ENCODE measurements at regions not wholly inside any gene's neighbourhood (a gene's known extent, or its start where the extent isn't known, plus 50 kb on each side); places are given as distances from the start of the nearest gene placed in this dataset.

- Histone ChIP-seq H3K4me2 (ENCODE audit: insufficient read depth, insufficient read length, low read length) (no peak overlapping the region), H3K18ac (ENCODE audit: insufficient read length, low read depth, low read length) (no peak overlapping the region), H2BK120ac (ENCODE audit: low read depth, low read length, poor library complexity, severe bottlenecking) (no peak overlapping the region), H3K27ac (ENCODE audit: insufficient read length, low read depth, low read length) (no peak overlapping the region), H2AK5ac (ENCODE audit: insufficient read length, low read length) (no peak overlapping the region), H3K4ac (ENCODE audit: low read depth, low read length) (no peak overlapping the region), H4K91ac (ENCODE audit: insufficient read length, low read depth, low read length) (no peak overlapping the region), H3K79me2 (ENCODE audit: insufficient read depth, low read length) (no peaks in the 10 kb centered on the region), H3K23ac (ENCODE audit: insufficient read length, low read depth, low read length) (no peak overlapping the region), H2BK12ac (ENCODE audit: insufficient read length, low read depth, low read length) (no peak overlapping the region), H3K23me2 (ENCODE audit: insufficient read length, low read depth, low read length, poor library complexity, severe bottlenecking) (no peaks in the 10 kb centered on the region), H2BK5ac (ENCODE audit: insufficient read length, low read length) (no peak overlapping the region), H3T11ph (ENCODE audit: low read length) (no peak overlapping the region), H4K8ac (replicated peaks; ENCODE audit: insufficient read length, low read depth, low read length) (no peak overlapping the region), H4K5ac (ENCODE audit: insufficient read length, low read depth, low read length) (no peak overlapping the region), H3K9me3 (ENCODE audit: control insufficient read depth, low read depth, low read length) (no peaks in the 10 kb centered on the region), H3K4me1 (ENCODE audit: insufficient read depth, low read length) (no peaks in the 10 kb centered on the region), H2BK15ac (ENCODE audit: low read depth, low read length) (no peak overlapping the region), H2BK20ac (ENCODE audit: low read depth, low read length, poor library complexity, severe bottlenecking) (no peak overlapping the region), H3K56ac (ENCODE audit: insufficient read length, low read depth, low read length) (no peak overlapping the region), H3K14ac (ENCODE audit: insufficient read depth, low read length) (no peak overlapping the region), H3K9ac (ENCODE audit: extremely low read depth, insufficient read length, low read length) (no peak overlapping the region), H3K79me1 (ENCODE audit: insufficient read depth, low read depth, low read length, poor library complexity, severe bottlenecking) (no peaks in the 10 kb centered on the region), H2AFZ (ENCODE audit: low read length) (no peak overlapping the region), H3K27me3 (ENCODE audit: insufficient read depth, low read length) (peaks cover 15% of the 10 kb centered on the region), H4K20me1 (ENCODE audit: control insufficient read depth, insufficient read depth, insufficient read length) (no peaks in the 10 kb centered on the region)
- peaks cover 0 to 8% (median 2%) of the 10 kb centered on the region in 3 experiments; a peak in 2 of 7 replicates for H3K36me3 Mint-ChIP-seq (ENCODE audit: insufficient read depth in 1 of 3, low read depth in 3 of 3)
- H3K4me3 Mint-ChIP-seq: no peak overlapping the region
- H3K9me3 Mint-ChIP-seq: peaks cover 27 to 36% of the 10 kb centered on the region in 2 experiments
- H3K27ac Mint-ChIP-seq: no peak overlapping the region
- WGBS (ENCODE audit: extremely low coverage, insufficient read length, low lambda C conversion rate): no CpG with 5 or more reads among the region's 2 CpGs
- TF ChIP-seq, protein P1, sequence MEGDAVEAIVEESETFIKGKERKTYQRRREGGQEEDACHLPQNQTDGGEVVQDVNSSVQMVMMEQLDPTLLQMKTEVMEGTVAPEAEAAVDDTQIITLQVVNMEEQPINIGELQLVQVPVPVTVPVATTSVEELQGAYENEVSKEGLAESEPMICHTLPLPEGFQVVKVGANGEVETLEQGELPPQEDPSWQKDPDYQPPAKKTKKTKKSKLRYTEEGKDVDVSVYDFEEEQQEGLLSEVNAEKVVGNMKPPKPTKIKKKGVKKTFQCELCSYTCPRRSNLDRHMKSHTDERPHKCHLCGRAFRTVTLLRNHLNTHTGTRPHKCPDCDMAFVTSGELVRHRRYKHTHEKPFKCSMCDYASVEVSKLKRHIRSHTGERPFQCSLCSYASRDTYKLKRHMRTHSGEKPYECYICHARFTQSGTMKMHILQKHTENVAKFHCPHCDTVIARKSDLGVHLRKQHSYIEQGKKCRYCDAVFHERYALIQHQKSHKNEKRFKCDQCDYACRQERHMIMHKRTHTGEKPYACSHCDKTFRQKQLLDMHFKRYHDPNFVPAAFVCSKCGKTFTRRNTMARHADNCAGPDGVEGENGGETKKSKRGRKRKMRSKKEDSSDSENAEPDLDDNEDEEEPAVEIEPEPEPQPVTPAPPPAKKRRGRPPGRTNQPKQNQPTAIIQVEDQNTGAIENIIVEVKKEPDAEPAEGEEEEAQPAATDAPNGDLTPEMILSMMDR (conservative IDR thresholded peaks at IDR 0.05): no peak
- DNase-seq: no peak
- no peaks in the 10 kb centered on the region for H3K4me1 Mint-ChIP-seq
- H3K27me3 Mint-ChIP-seq (ENCODE audit: low read depth): peaks cover 96% of the 10 kb centered on the region
Observed at GRCh38 chr4:155430895-155431795, 54.4 kb upstream of the MAP9 start.

Measured in H9 (cell line).